G401.6 (cell line): ENCODE measurements at regions not wholly inside any gene's neighbourhood (a gene's known extent, or its start where the extent isn't known, plus 50 kb on each side); places are given as distances from the start of the nearest gene placed in this dataset.
"Not testable (repeated sequence)": the region's sequence is repeated elsewhere in the genome, so short reads cannot be mapped to it uniquely, and the experiment has no call there.

Experiments
- FAIRE-seq: peaks from 2 replicates; lab custom pipeline; 2012; peaks lifted over from hg19 to GRCh38; lab: Jason Lieb, UNC

GRCh38 chr10:16116404-16117304, 256.3 kb upstream of the MINDY3 start:
- FAIRE-seq = peak; percentile 6

- FAIRE-seq = no peak
Measured at GRCh38 chr10:16117305-16117695, 257.0 kb upstream of the MINDY3 start.

GRCh38 chr10:16119445-16119844, 259.1 kb upstream of the MINDY3 start:
- FAIRE-seq = no peak

GRCh38 chr10:16120563-16120962, 260.3 kb upstream of the MINDY3 start:
- no peak for FAIRE-seq

- FAIRE-seq = no peak
Measured at GRCh38 chr10:16141499-16141898, 281.2 kb upstream of the MINDY3 start.

GRCh38 chr10:16146993-16147392, 286.7 kb upstream of the MINDY3 start:
- no peak for FAIRE-seq

GRCh38 chr10:16155834-16156233, 281.0 kb upstream of the PTER start:
- FAIRE-seq = no peak

- no peak for FAIRE-seq
Measured at GRCh38 chr10:16156681-16157080, 280.1 kb upstream of the PTER start.

- not testable (repeated sequence) for FAIRE-seq
Measured at GRCh38 chr10:16165067-16165466, 271.7 kb upstream of the PTER start.

GRCh38 chr10:16182144-16182543, 254.7 kb upstream of the PTER start:
- no peak for FAIRE-seq

GRCh38 chr10:16182688-16183087, 254.1 kb upstream of the PTER start:
- FAIRE-seq = no peak

GRCh38 chr10:16184096-16184597, 252.7 kb upstream of the PTER start:
- FAIRE-seq = no peak

GRCh38 chr10:16184906-16185305, 251.9 kb upstream of the PTER start:
- no peak for FAIRE-seq

GRCh38 chr10:16186564-16186963, 250.2 kb upstream of the PTER start:
- FAIRE-seq = no peak

GRCh38 chr10:16187161-16187560, 249.6 kb upstream of the PTER start:
- FAIRE-seq = no peak

- FAIRE-seq = no peak
Measured at GRCh38 chr10:16192337-16192736, 244.5 kb upstream of the PTER start.

- FAIRE-seq = no peak
Measured at GRCh38 chr10:16193241-16193640, 243.6 kb upstream of the PTER start.

GRCh38 chr10:16195178-16195769, 241.5 kb upstream of the PTER start:
- FAIRE-seq = no peak

- no peak for FAIRE-seq
Measured at GRCh38 chr10:16195894-16196293, 240.9 kb upstream of the PTER start.

- no peak for FAIRE-seq
Measured at GRCh38 chr10:16199216-16199615, 237.6 kb upstream of the PTER start.

GRCh38 chr10:16223618-16224017, 213.2 kb upstream of the PTER start:
- FAIRE-seq = not testable (repeated sequence)

- FAIRE-seq = no peak
Measured at GRCh38 chr10:16227674-16228073, 209.1 kb upstream of the PTER start.

- no peak for FAIRE-seq
Measured at GRCh38 chr10:16231176-16231575, 205.6 kb upstream of the PTER start.
